Thoracic aorta (tissue), 2 donors: ENCODE measurements at regions not wholly inside any gene's neighbourhood (a gene's known extent, or its start where the extent isn't known, plus 50 kb on each side); places are given as distances from the start of the nearest gene placed in this dataset.

Source experiments
- ATAC-seq: fragments of 150-250 bp; one replicate; pipeline ENCODE4 v1.8.0; 2017; ENCODE audit warnings: low read depth; ENCODE audit not compliant: insufficient number of reproducible peaks, low FRiP score
- DNase-seq: peaks from one replicate; pipeline ENCODE4 v3.0.0-alpha.2; 2020; ENCODE audit warnings: low spot score
- H3K27ac ChIP-seq, 2 donors: fragments of 200-600 bp; sonication (generic); 1 replicate in 1 of 2; 2 replicates in 1 of 2; pipeline ENCODE4 v1.5.1; 2016; ENCODE audit warnings: mild to moderate bottlenecking in 2 of 2, moderate library complexity in 2 of 2
- H3K27me3 ChIP-seq: fragments of 200-600 bp; sonication (generic); replicated peaks from 2 replicates; pipeline ENCODE4 v1.6.0; 2016; ENCODE audit warnings: mild to moderate bottlenecking; ENCODE audit not compliant: insufficient read depth
- H3K36me3 ChIP-seq: fragments of 200-600 bp; sonication (generic); one replicate; pipeline ENCODE4 v1.5.1; 2016
- H3K4me1 ChIP-seq, 2 donors: fragments of 200-600 bp; sonication (generic); 1 replicate in 1 of 2; 2 replicates in 1 of 2; pipeline versions ENCODE4 v1.5.1 to v1.6.0; 2016; ENCODE audit warnings: low read depth in 2 of 2, mild to moderate bottlenecking in 1 of 2; ENCODE audit not compliant: control insufficient read depth in 1 of 2
- H3K4me3 ChIP-seq: fragments of 200-600 bp; sonication (generic); 2 replicates; pipeline ENCODE4 v1.5.1; 2016; ENCODE audit warnings: mild to moderate bottlenecking
- H3K9me3 ChIP-seq: fragments of 200-600 bp; sonication (generic); 2 replicates; pipeline ENCODE4 v1.5.1; 2016
- TF ChIP-seq, protein P1 (sequence below): fragments of 200-600 bp; sonication (generic); IDR thresholded peaks from one replicate; pipeline ENCODE4 v1.5.1; 2019; ENCODE audit warnings: antibody characterized with exemption

DNA sequence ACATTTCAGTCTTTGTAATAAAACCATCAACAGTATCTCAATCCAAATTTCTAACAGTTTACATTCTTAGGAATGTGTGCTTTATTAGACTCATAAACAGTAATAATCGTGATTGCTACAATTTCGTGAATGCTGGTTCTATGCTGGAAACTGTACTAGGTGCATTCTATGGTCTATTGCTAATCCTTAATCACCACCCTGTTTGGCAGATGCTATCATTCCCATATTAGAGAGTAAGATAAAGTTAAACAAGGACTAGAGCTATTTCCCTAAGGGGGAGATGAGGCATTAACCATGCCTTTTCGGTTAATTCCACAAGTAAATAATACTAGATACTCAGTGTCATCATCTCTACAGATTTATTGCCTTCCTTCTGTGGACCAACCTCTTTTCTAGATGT is 244.0 kb downstream of the PAX3 start:
- DNase-seq (no peak), ATAC-seq (no peak)
- no peaks in the 10 kb centered on the region for H3K9me3 ChIP-seq
- TF ChIP-seq, protein P1, sequence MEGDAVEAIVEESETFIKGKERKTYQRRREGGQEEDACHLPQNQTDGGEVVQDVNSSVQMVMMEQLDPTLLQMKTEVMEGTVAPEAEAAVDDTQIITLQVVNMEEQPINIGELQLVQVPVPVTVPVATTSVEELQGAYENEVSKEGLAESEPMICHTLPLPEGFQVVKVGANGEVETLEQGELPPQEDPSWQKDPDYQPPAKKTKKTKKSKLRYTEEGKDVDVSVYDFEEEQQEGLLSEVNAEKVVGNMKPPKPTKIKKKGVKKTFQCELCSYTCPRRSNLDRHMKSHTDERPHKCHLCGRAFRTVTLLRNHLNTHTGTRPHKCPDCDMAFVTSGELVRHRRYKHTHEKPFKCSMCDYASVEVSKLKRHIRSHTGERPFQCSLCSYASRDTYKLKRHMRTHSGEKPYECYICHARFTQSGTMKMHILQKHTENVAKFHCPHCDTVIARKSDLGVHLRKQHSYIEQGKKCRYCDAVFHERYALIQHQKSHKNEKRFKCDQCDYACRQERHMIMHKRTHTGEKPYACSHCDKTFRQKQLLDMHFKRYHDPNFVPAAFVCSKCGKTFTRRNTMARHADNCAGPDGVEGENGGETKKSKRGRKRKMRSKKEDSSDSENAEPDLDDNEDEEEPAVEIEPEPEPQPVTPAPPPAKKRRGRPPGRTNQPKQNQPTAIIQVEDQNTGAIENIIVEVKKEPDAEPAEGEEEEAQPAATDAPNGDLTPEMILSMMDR, result no peak
- H3K4me3 ChIP-seq, result no peak overlapping the region
- no peak overlapping the region for H3K27ac ChIP-seq
- no peaks in the 10 kb centered on the region for H3K27me3 ChIP-seq
- no peaks in the 10 kb centered on the region for H3K4me1 ChIP-seq
- no peaks in the 10 kb centered on the region for H3K36me3 ChIP-seq

DNA sequence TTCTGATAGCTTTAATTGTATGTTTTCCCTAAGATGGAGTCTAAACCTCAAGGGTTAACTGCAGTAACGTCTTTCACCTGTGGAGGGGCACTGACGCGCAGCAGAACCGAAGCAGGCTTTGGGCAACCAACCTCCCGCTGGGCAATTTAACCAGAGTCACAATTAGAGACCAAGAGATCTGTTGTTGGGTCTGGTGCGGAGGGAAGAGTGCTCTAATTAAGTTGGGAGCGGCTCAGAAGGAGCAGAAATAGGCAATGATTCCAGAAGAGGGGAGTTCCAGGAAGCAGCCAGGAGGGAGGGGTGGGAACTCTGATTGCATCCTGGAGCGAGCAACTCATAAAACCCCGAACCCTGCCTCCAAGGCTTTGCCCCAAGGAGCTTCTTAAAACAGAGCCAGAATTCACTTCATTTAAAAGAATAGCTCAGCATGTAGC is 245.8 kb downstream of the PAX3 start:
- no peak for DNase-seq
- ATAC-seq, result no peak
- Histone ChIP-seq H3K9me3 (no peaks in the 10 kb centered on the region), H3K4me1 (no peaks in the 10 kb centered on the region), H3K27me3 (no peaks in the 10 kb centered on the region), H3K36me3 (no peaks in the 10 kb centered on the region), H3K4me3 (no peak overlapping the region), H3K27ac (no peak overlapping the region)
- TF ChIP-seq, protein P1, result no peak

DNA sequence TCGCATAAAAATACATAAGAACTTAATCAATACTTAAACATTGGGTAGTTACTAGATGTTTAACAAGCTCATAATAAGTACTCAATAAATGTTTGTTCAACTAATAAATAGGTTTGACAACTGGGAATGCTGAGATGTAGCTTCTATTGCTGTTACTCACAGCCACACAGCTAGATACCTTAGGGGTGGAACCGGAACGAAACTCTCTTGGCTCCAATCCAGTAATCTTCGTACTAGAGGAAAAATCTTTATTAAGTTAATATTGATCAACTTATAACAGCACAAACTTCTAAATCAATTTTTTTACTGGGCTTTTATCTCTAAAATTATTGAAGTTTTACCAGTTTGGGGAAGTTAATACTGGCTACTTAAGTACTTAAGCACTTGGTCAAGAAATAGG is 247.8 kb downstream of the PAX3 start:
- H3K27me3 ChIP-seq, result no peaks in the 10 kb centered on the region
- ATAC-seq (no peak), DNase-seq (no peak)
- H3K36me3 ChIP-seq, result no peaks in the 10 kb centered on the region
- no peak overlapping the region for H3K4me3 ChIP-seq
- no peaks in the 10 kb centered on the region for H3K9me3 ChIP-seq
- H3K27ac ChIP-seq, result no peak overlapping the region
- TF ChIP-seq, protein P1, result no peak
- no peaks in the 10 kb centered on the region for H3K4me1 ChIP-seq

DNA sequence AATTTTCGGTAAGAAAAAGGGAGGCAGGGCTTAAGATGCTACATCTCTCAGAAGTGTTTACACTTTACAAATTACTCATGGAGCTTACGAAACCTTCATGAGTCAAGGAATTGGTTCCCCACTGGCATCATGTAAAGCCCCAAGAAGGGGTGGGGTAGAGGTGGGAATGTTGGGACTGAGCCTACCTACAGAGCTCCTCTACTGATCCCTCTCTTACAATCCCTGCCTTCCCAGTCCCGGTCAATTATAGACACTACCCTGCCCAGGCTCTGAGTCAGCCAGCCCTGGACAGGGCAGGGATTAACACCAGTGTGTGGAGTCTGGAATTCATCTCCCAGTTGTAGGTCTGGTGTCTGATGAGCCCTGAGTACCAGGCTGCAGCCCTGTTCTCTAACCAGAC is 248.9 kb downstream of the PAX3 start:
- no peak for DNase-seq
- no peaks in the 10 kb centered on the region for H3K4me1 ChIP-seq
- no peak for ATAC-seq
- H3K9me3 ChIP-seq, result no peaks in the 10 kb centered on the region
- H3K27me3 ChIP-seq, result no peaks in the 10 kb centered on the region
- H3K27ac ChIP-seq, result no peak overlapping the region
- H3K36me3 ChIP-seq, result no peaks in the 10 kb centered on the region
- TF ChIP-seq, protein P1, result no peak
- H3K4me3 ChIP-seq, result no peak overlapping the region

DNA sequence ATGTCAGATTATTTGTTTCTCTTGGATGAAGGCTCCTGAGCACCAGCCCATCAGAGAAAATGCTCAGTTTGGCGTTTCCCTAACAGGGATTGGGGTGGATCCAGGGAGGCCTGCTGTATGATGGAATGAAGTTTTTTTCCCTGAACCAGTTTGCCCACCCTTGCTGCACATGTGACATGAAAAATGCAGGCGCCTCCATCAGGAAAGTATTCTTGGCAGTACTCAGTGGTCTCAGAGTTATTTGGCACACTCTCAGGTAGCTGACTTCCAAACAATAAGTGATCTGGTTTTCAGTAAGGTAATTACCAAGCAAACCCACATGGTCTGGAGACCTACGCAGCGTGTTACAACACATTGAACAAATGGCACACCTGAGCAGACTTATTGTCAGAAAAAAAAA is 254.9 kb downstream of the PAX3 start:
- ATAC-seq, result no peak
- Histone ChIP-seq H3K27me3 (no peaks in the 10 kb centered on the region), H3K4me3 (no peak overlapping the region), H3K9me3 (no peaks in the 10 kb centered on the region), H3K36me3 (no peaks in the 10 kb centered on the region), H3K4me1 (peaks cover 0 to 7% of the 10 kb centered on the region in 2 donors), H3K27ac (no peak overlapping the region)
- TF ChIP-seq, protein P1, result no peak
- DNase-seq, result no peak
